ENCODE measurements at regions not wholly inside any gene's neighbourhood (a gene's known extent, or its start where the extent isn't known, plus 50 kb on each side); places are given as distances from the start of the nearest gene placed in this dataset.

DNA sequence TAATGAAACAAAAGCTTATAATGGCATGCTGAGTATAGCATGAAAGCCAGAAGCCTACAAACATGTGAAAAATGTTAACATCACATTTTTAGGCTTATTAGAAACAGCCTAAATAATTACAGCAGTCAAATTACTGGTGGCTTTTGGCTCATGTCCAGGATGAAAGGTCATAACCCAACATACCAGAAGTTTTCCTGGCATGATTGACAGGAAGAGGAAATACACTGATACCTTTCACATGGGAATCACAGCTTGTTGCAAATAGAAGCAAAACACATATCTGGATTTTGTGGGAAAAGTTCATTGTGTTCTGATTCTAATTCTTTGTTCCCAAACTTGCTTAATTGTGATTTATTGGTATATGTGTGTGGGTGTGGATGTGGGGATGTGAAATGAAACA, 393.5 kb upstream of the ARRDC4 start:
- H3K9me3 ChIP-seq = peaks cover 0 to 5% of the 10 kb centered on the region in 2 donors
- H3K4me3 ChIP-seq = no peak overlapping the region
- no peak overlapping the region for H3K27ac ChIP-seq
- H3K36me3 ChIP-seq = no peaks in the 10 kb centered on the region
- no peaks in the 10 kb centered on the region for H3K27me3 ChIP-seq
- no peaks in the 10 kb centered on the region for H3K4me1 ChIP-seq
- intact Hi-C loops (cut with DNase I; ENCODE audit: low total_unique reads) = no loop called here
- no peak for DNase-seq (ENCODE audit: low spot score in 2 of 2)
- TF ChIP-seq, protein P1, sequence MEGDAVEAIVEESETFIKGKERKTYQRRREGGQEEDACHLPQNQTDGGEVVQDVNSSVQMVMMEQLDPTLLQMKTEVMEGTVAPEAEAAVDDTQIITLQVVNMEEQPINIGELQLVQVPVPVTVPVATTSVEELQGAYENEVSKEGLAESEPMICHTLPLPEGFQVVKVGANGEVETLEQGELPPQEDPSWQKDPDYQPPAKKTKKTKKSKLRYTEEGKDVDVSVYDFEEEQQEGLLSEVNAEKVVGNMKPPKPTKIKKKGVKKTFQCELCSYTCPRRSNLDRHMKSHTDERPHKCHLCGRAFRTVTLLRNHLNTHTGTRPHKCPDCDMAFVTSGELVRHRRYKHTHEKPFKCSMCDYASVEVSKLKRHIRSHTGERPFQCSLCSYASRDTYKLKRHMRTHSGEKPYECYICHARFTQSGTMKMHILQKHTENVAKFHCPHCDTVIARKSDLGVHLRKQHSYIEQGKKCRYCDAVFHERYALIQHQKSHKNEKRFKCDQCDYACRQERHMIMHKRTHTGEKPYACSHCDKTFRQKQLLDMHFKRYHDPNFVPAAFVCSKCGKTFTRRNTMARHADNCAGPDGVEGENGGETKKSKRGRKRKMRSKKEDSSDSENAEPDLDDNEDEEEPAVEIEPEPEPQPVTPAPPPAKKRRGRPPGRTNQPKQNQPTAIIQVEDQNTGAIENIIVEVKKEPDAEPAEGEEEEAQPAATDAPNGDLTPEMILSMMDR (IDR thresholded peaks at IDR 0.05) = no peak

DNA sequence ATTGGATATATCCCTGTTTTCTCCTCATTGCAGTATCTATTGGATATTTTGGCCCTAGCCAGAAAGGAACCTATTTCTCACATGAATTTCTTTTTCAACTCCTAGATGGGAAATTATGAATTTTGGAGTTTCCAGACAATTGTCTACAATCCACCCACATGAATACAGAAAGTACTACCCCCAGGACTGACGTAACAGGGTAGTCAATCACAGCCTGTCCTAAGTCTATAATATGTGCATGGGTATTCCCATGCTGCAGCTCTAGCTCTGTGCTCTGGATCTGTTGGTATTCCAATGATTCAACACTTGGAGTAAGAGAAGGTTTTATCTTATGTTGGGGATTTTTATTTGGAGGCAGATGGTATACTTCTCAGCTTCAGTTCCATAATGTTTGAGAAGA, 393.1 kb upstream of the ARRDC4 start:
- intact Hi-C loops (cut with DNase I; ENCODE audit: low total_unique reads) = no loop called here
- H3K27ac ChIP-seq = no peak overlapping the region

DNA sequence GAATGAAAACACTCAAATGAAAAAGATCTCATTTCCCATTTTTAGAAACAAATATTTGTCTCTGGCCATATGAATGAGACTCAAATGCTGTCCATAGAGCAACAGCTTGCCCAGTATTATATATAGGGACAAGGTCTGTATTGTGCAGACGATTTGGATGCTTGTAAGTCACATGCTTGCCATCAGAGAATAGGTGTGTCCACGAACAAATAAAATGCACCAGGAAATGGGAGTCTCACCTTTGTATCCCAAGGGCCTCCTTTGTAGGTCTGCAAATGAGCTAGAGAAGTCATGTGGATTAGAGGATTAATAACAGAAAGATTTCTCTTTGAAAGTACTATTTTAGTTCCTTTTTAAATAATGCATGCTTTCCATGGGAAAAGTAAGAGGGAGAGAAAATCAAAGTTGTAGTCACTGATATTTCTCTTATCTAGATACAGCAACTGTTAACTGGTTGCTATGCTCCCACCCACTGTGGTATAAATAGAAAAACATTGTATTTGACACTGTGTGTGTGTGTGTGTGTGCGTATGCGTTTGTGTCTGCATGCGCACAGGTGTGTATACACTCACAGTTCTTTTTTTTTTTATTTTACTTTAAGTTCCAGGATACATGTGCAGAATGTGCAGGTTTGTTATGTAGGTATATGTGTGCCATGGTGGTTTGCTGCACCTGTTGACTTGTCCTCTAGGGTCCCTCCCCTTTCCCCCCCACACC, 383.4 kb upstream of the ARRDC4 start:
- intact Hi-C loops (cut with DNase I; ENCODE audit: low total_unique reads) = no loop called here
- H3K36me3 ChIP-seq = peaks cover 4% of the 10 kb centered on the region

More for the DNA sequence above, 393.1 kb upstream of the ARRDC4 start:
- Histone ChIP-seq H3K27me3 (no peaks in the 10 kb centered on the region), H3K9me3 (peaks cover 0 to 5% of the 10 kb centered on the region in 2 donors), H3K4me3 (no peak overlapping the region), H3K4me1 (no peaks in the 10 kb centered on the region), H3K36me3 (no peaks in the 10 kb centered on the region)
- no peak for DNase-seq (ENCODE audit: low spot score in 2 of 2)
- TF ChIP-seq POLR2A (IDR thresholded peaks at IDR 0.05) = no peak
- TF ChIP-seq, protein P1 (IDR thresholded peaks at IDR 0.05) = no peak
- no peak for TF ChIP-seq POLR2AphosphoS5 (IDR thresholded peaks at IDR 0.05)

DNA sequence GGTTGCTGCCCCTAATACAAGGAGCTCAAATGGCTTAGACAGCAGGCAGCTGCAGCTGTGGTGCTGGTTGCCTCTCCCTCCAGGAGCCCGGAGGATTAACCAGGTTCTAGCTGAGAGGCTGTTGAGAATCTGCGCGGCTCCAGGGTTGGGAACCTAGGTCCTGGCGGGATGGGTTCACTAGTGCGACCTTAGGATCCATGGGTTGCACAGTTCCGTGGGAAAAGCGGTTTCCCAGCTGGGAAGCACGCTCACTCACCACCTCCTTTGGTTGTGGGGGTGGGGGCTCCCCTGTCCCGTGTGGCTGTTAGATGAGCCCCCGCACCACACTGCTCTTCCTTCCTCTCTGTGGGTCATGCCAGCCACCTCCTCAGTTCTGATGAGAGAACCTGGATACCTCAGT, 375.1 kb upstream of the ARRDC4 start:
- intact Hi-C loops (cut with DNase I; ENCODE audit: low total_unique reads) = no loop called here

More for the DNA sequence above, 383.4 kb upstream of the ARRDC4 start:
- TF ChIP-seq POLR2AphosphoS5 (IDR thresholded peaks at IDR 0.05) (no peak), POLR2A (IDR thresholded peaks at IDR 0.05) (no peak)
- TF ChIP-seq, protein P1 (IDR thresholded peaks at IDR 0.05) = no peak
- Histone ChIP-seq H3K9me3 (no peaks in the 10 kb centered on the region), H3K27me3 (no peaks in the 10 kb centered on the region), H3K4me3 (no peak overlapping the region), H3K4me1 (no peaks in the 10 kb centered on the region), H3K27ac (no peak overlapping the region)
- no peak for DNase-seq (ENCODE audit: low spot score in 2 of 2)

DNA sequence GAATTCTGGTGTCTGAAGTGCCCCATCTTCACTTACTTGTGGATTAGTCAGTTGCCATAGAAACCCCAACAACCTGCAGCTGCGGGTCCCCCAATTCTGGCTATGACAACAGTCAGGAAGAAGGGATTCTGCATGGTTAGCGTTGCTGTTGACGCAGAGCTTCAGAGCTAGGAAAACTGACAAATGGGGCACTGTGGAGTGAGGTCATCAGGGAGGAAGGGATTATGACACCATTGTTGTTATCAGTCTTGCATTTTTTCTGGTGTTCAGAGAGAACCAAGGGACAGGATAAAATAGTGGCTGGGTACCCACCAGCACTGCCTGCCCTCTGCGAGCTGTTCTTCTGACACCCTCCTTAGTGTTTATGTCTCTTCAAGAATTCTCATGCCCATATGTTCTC, 367.7 kb upstream of the ARRDC4 start:
- H3K27me3 ChIP-seq = no peaks in the 10 kb centered on the region
- H3K4me3 ChIP-seq = no peak overlapping the region
- no peaks in the 10 kb centered on the region for H3K36me3 ChIP-seq
- H3K27ac ChIP-seq = no peak overlapping the region
- H3K9me3 ChIP-seq = no peaks in the 10 kb centered on the region
- DNase-seq (ENCODE audit: low spot score in 2 of 2) = no peak
- intact Hi-C loops (cut with DNase I; ENCODE audit: low total_unique reads) = no loop called here
- TF ChIP-seq, protein P1 (IDR thresholded peaks at IDR 0.05) = no peak
- TF ChIP-seq POLR2AphosphoS5 (IDR thresholded peaks at IDR 0.05) = no peak
- no peaks in the 10 kb centered on the region for H3K4me1 ChIP-seq

More for the DNA sequence above, 375.1 kb upstream of the ARRDC4 start:
- no peaks in the 10 kb centered on the region for H3K36me3 ChIP-seq
- TF ChIP-seq, protein P1 (IDR thresholded peaks at IDR 0.05) = no peak
- TF ChIP-seq POLR2A (IDR thresholded peaks at IDR 0.05) (no peak), POLR2AphosphoS5 (IDR thresholded peaks at IDR 0.05) (no peak)
- no peaks in the 10 kb centered on the region for H3K4me1 ChIP-seq
- H3K9me3 ChIP-seq = peaks cover 0 to 3% of the 10 kb centered on the region in 2 donors
- H3K27ac ChIP-seq = no peak overlapping the region
- no peak for DNase-seq (ENCODE audit: low spot score in 2 of 2)
- no peaks in the 10 kb centered on the region for H3K27me3 ChIP-seq
- no peak overlapping the region for H3K4me3 ChIP-seq

Data from breast epithelium (tissue), 4 donors.